Stimulated activated CD4-positive, alpha-beta T cell treated with anti-CD3 and anti-CD28 coated beads, Interleukin-2, amount 100 ng/mL, for 24 hours (primary cell): ENCODE measurements at regions not wholly inside any gene's neighbourhood (a gene's known extent, or its start where the extent isn't known, plus 50 kb on each side); places are given as distances from the start of the nearest gene placed in this dataset.
"Not testable (repeated sequence)": the region's sequence is repeated elsewhere in the genome, so short reads cannot be mapped to it uniquely, and the experiment has no call there.

ENCODE experiments used
- DNase-seq, 2 donors: peaks; one replicate each; pipeline ENCODE4 v3.0.0-alpha.2; 2020

GRCh38 chr16:52725461-52725860 lies 178.5 kb upstream of the TOX3 start:
- no peak for DNase-seq

- no peak for DNase-seq
Measured at GRCh38 chr16:52725043-52725442, 178.1 kb upstream of the TOX3 start.

- no peak for DNase-seq
Measured at GRCh38 chr16:52721331-52721730, 174.4 kb upstream of the TOX3 start.

- no peak for DNase-seq
Measured at GRCh38 chr16:52718046-52718445, 171.1 kb upstream of the TOX3 start.

- no peak for DNase-seq
Measured at GRCh38 chr16:52713740-52714139, 166.8 kb upstream of the TOX3 start.

- DNase-seq, result no peak
Measured at GRCh38 chr16:52709306-52709705, 162.4 kb upstream of the TOX3 start.

GRCh38 chr16:52708476-52708875 lies 161.5 kb upstream of the TOX3 start:
- no peak for DNase-seq

- no peak for DNase-seq
Measured at GRCh38 chr16:52707676-52708337, 160.9 kb upstream of the TOX3 start.

GRCh38 chr16:52705122-52705521 lies 158.2 kb upstream of the TOX3 start:
- DNase-seq, result no peak

- no peak for DNase-seq
Measured at GRCh38 chr16:52697971-52698370, 151.0 kb upstream of the TOX3 start.

GRCh38 chr16:52696126-52696525 lies 149.2 kb upstream of the TOX3 start:
- DNase-seq, result no peak

GRCh38 chr16:52690468-52690867 lies 143.5 kb upstream of the TOX3 start:
- no peak for DNase-seq

- no peak for DNase-seq
Measured at GRCh38 chr16:52680993-52681392, 134.1 kb upstream of the TOX3 start.

GRCh38 chr16:52677501-52677900 lies 130.6 kb upstream of the TOX3 start:
- no peak for DNase-seq

- DNase-seq, result no peak
Measured at GRCh38 chr16:52676959-52677358, 130.0 kb upstream of the TOX3 start.

GRCh38 chr16:52671590-52671989 lies 124.6 kb upstream of the TOX3 start:
- no peak for DNase-seq

- no peak for DNase-seq
Measured at GRCh38 chr16:52657924-52658323, 111.0 kb upstream of the TOX3 start.

- DNase-seq, result not testable (repeated sequence)
Measured at GRCh38 chr16:52655916-52656315, 109.0 kb upstream of the TOX3 start.

- DNase-seq, result not testable (repeated sequence)
Measured at GRCh38 chr16:52655156-52655555, 108.2 kb upstream of the TOX3 start.

- no peak for DNase-seq
Measured at GRCh38 chr16:52652033-52652432, 105.1 kb upstream of the TOX3 start.

GRCh38 chr16:52650789-52651188 lies 103.8 kb upstream of the TOX3 start:
- DNase-seq, result no peak

GRCh38 chr16:52650318-52650717 lies 103.4 kb upstream of the TOX3 start:
- no peak for DNase-seq

- no peak for DNase-seq
Measured at GRCh38 chr16:52649870-52650269, 102.9 kb upstream of the TOX3 start.

- no peak for DNase-seq
Measured at GRCh38 chr16:52647588-52647987, 100.6 kb upstream of the TOX3 start.

- no peak for DNase-seq
Measured at GRCh38 chr16:52643006-52643405, 96.1 kb upstream of the TOX3 start.

- no peak for DNase-seq
Measured at GRCh38 chr16:52634528-52634927, 87.6 kb upstream of the TOX3 start.
